H9 (cell line): ENCODE measurements at regions not wholly inside any gene's neighbourhood (a gene's known extent, or its start where the extent isn't known, plus 50 kb on each side); places are given as distances from the start of the nearest gene placed in this dataset.
"Not testable (repeated sequence)": the region's sequence is repeated elsewhere in the genome, so short reads cannot be mapped to it uniquely, and the experiment has no call there.

ENCODE experiments used
- DNase-seq: peaks from one replicate; pipeline ENCODE4 v3.0.0-alpha.2; 2017
- H2AFZ ChIP-seq: one replicate; pipeline ENCODE4 v1.6.1; 2013; ENCODE audit warnings: mild to moderate bottlenecking, low read length, control low read depth, moderate library complexity
- H2AK5ac ChIP-seq: 2 replicates; pipeline ENCODE4 v1.6.1; 2013; ENCODE audit warnings: low read length, control low read depth, mixed read lengths; ENCODE audit not compliant: insufficient read length
- H2BK120ac ChIP-seq: one replicate; pipeline ENCODE4 v1.6.1; 2013; ENCODE audit warnings: low read depth, mild to moderate bottlenecking, low read length, control low read depth, inconsistent platforms; ENCODE audit not compliant: poor library complexity, severe bottlenecking
- H2BK12ac ChIP-seq: 2 replicates; pipeline ENCODE4 v1.6.1; 2013; ENCODE audit warnings: low read length, control low read depth, mixed read lengths, low read depth; ENCODE audit not compliant: insufficient read length
- H2BK15ac ChIP-seq: 2 replicates; pipeline ENCODE4 v1.6.1; 2013; ENCODE audit warnings: low read depth, low read length, control low read depth
- H2BK20ac ChIP-seq: one replicate; pipeline ENCODE4 v1.6.1; 2013; ENCODE audit warnings: low read depth, mild to moderate bottlenecking, low read length, control low read depth, inconsistent platforms; ENCODE audit not compliant: poor library complexity, severe bottlenecking
- H2BK5ac ChIP-seq: 2 replicates; pipeline ENCODE4 v1.6.1; 2013; ENCODE audit warnings: low read length, control low read depth, mixed read lengths; ENCODE audit not compliant: insufficient read length
- H3K14ac ChIP-seq: 2 replicates; pipeline ENCODE4 v1.6.1; 2013; ENCODE audit warnings: low read length, control low read depth; ENCODE audit not compliant: insufficient read depth
- H3K18ac ChIP-seq: 2 replicates; pipeline ENCODE4 v1.6.1; 2013; ENCODE audit warnings: low read depth, mild to moderate bottlenecking, mixed read lengths, low read length, control low read depth; ENCODE audit not compliant: insufficient read length
- H3K23ac ChIP-seq: 2 replicates; pipeline ENCODE4 v1.6.1; 2013; ENCODE audit warnings: low read length, control low read depth, mixed read lengths, low read depth; ENCODE audit not compliant: insufficient read length
- H3K23me2 ChIP-seq: 2 replicates; pipeline ENCODE4 v1.6.1; 2013; ENCODE audit warnings: low read depth, mild to moderate bottlenecking, mixed read lengths, low read length, control low read depth; ENCODE audit not compliant: insufficient read length, poor library complexity, severe bottlenecking
- H3K27ac ChIP-seq: 2 replicates; pipeline ENCODE4 v1.5.1; 2013; ENCODE audit warnings: low read length, control low read depth, mixed read lengths, low read depth; ENCODE audit not compliant: insufficient read length
- H3K27me3 ChIP-seq: 2 replicates; pipeline ENCODE4 v1.6.1; 2013; ENCODE audit warnings: low read length, control low read depth, inconsistent platforms; ENCODE audit not compliant: insufficient read depth
- H3K4ac ChIP-seq: 2 replicates; pipeline ENCODE4 v1.6.1; 2013; ENCODE audit warnings: low read depth, mild to moderate bottlenecking, control low read depth, inconsistent platforms, low read length, moderate library complexity
- H3K4me1 ChIP-seq: 2 replicates; pipeline ENCODE4 v1.6.1; 2013; ENCODE audit warnings: low read length, control low read depth, inconsistent platforms; ENCODE audit not compliant: insufficient read depth
- H3K4me2 ChIP-seq: 2 replicates; pipeline ENCODE4 v1.6.1; 2013; ENCODE audit warnings: low read length, control low read depth, mixed read lengths; ENCODE audit not compliant: insufficient read length, insufficient read depth
- H3K56ac ChIP-seq: 2 replicates; pipeline ENCODE4 v1.6.1; 2013; ENCODE audit warnings: low read depth, mild to moderate bottlenecking, mixed read lengths, low read length, control low read depth; ENCODE audit not compliant: insufficient read length
- H3K79me1 ChIP-seq: 2 replicates; pipeline ENCODE4 v1.6.1; 2013; ENCODE audit warnings: low read depth, mild to moderate bottlenecking, moderate library complexity, low read length, control low read depth, inconsistent platforms; ENCODE audit not compliant: insufficient read depth, poor library complexity, severe bottlenecking
- H3K79me2 ChIP-seq: 2 replicates; pipeline ENCODE4 v1.6.1; 2013; ENCODE audit warnings: low read length, control low read depth, inconsistent platforms; ENCODE audit not compliant: insufficient read depth
- H3K9ac ChIP-seq: 2 replicates; pipeline ENCODE4 v1.6.1; 2013; ENCODE audit warnings: low read length, control low read depth, mixed read lengths; ENCODE audit not compliant: insufficient read length; ENCODE audit errors: extremely low read depth
- H3K9me3 ChIP-seq: one replicate; pipeline ENCODE4 v1.6.1; 2013; ENCODE audit warnings: low read depth, low read length, inconsistent platforms; ENCODE audit not compliant: control insufficient read depth
- H3T11ph ChIP-seq: one replicate; pipeline ENCODE4 v1.6.1; 2013; ENCODE audit warnings: mild to moderate bottlenecking, low read length, control low read depth, inconsistent platforms
- H4K20me1 ChIP-seq: one replicate; pipeline ENCODE4 v1.6.1; 2013; ENCODE audit not compliant: control insufficient read depth, insufficient read length, insufficient read depth
- H4K5ac ChIP-seq: 2 replicates; pipeline ENCODE4 v1.6.1; 2013; ENCODE audit warnings: low read depth, mild to moderate bottlenecking, mixed read lengths, low read length, control low read depth; ENCODE audit not compliant: insufficient read length
- H4K8ac ChIP-seq: replicated peaks from 2 replicates; pipeline ENCODE4 v1.6.1; 2013; ENCODE audit warnings: low read length, control low read depth, mixed read lengths, low read depth; ENCODE audit not compliant: insufficient read length
- H4K91ac ChIP-seq: 2 replicates; pipeline ENCODE4 v1.6.1; 2013; ENCODE audit warnings: low read depth, mild to moderate bottlenecking, moderate library complexity, mixed read lengths, low read length, control low read depth; ENCODE audit not compliant: insufficient read length
- H3K27ac Mint-ChIP-seq, 3 experiments: 2 replicates in 2 of 3; 3 replicates in 1 of 3; pipeline ENCODE4 v1.8.0; 2020 to 2021; ENCODE audit warnings: mixed read lengths in 3 of 3, mild to moderate bottlenecking in 1 of 3, moderate library complexity in 1 of 3
- H3K27me3 Mint-ChIP-seq: 2 replicates; pipeline ENCODE4 v1.8.0; 2021; ENCODE audit warnings: low read depth, mild to moderate bottlenecking, moderate library complexity, mixed read lengths
- H3K36me3 Mint-ChIP-seq, 3 experiments: 2 replicates in 2 of 3; 3 replicates in 1 of 3; pipeline ENCODE4 v1.8.0; 2020 to 2021; ENCODE audit warnings: low read depth in 3 of 3, mixed read lengths in 3 of 3; ENCODE audit not compliant: insufficient read depth in 1 of 3
- H3K4me1 Mint-ChIP-seq, 2 experiments: 2 replicates each; pipeline ENCODE4 v1.8.0; 2020; ENCODE audit warnings: mixed read lengths in 2 of 2
- H3K4me3 Mint-ChIP-seq, 2 experiments: 2 replicates in 1 of 2; 3 replicates in 1 of 2; pipeline ENCODE4 v1.8.0; 2020 to 2021; ENCODE audit warnings: mild to moderate bottlenecking in 2 of 2, mixed read lengths in 2 of 2, moderate library complexity in 1 of 2
- H3K9me3 Mint-ChIP-seq, 2 experiments: 2 replicates in 1 of 2; 3 replicates in 1 of 2; pipeline ENCODE4 v1.8.0; 2020; ENCODE audit warnings: mild to moderate bottlenecking in 2 of 2, mixed read lengths in 2 of 2, moderate library complexity in 1 of 2
- WGBS: extraction: QIAGEN DNeasy Blood & Tissue Kit; methylation state at CpG from one replicate; pipeline ENCODE4 v1.1.7; 2013; ENCODE audit warnings: missing lambda C conversion rate, low lambda C conversion rate, mixed read lengths; ENCODE audit not compliant: insufficient read length; ENCODE audit errors: extremely low coverage; 5-methylcytosine and 5-hydroxymethylcytosine counted together

GRCh38 chr2:215889240-215889969, 123.9 kb downstream of the MREG start:
- not testable (repeated sequence) for H3K56ac ChIP-seq, H3K79me1 ChIP-seq, H3K9ac ChIP-seq, H3K23me2 ChIP-seq, H3K9me3 Mint-ChIP-seq, H3K4me3 Mint-ChIP-seq, H3K79me2 ChIP-seq, H3K18ac ChIP-seq, H3K27ac Mint-ChIP-seq, H3K4me2 ChIP-seq, H3K4ac ChIP-seq, H2BK15ac ChIP-seq, H4K20me1 ChIP-seq, H3K4me1 ChIP-seq, H3K23ac ChIP-seq, H3K36me3 Mint-ChIP-seq, H3K27ac ChIP-seq, H4K91ac ChIP-seq, H2AK5ac ChIP-seq, H3K27me3 Mint-ChIP-seq, H3K14ac ChIP-seq, H4K5ac ChIP-seq, H2BK20ac ChIP-seq, H3T11ph ChIP-seq, H2BK120ac ChIP-seq, H2AFZ ChIP-seq, DNase-seq, H2BK12ac ChIP-seq, H3K27me3 ChIP-seq, H4K8ac ChIP-seq, H3K9me3 ChIP-seq, H2BK5ac ChIP-seq, H3K4me1 Mint-ChIP-seq
- no CpG with 5 or more reads among the region's 4 CpGs for WGBS
